H1 (cell line): ENCODE measurements at regions not wholly inside any gene's neighbourhood (a gene's known extent, or its start where the extent isn't known, plus 50 kb on each side); places are given as distances from the start of the nearest gene placed in this dataset.

ENCODE experiments used
- CTCF ChIA-PET: fragments of 300-600 bp; sonication (Branson Sonifier 250); formaldehyde crosslinking; loops from one replicate; lab custom pipeline; 2021; ENCODE audit not compliant: partially characterized antibody; lab: Charles Lee
- POLR2A ChIA-PET: fragments of 300-600 bp; sonication (Branson Sonifier 250); formaldehyde crosslinking; loops from one replicate; lab custom pipeline; 2021; ENCODE audit warnings: inconsistent platforms; ENCODE audit not compliant: partially characterized antibody; lab: Charles Lee
- DNase-seq, 2 experiments: peaks; one replicate each; pipeline versions ENCODE4 v3.0.0 to v3.0.0-alpha.2; 2010 to 2022; ENCODE audit warnings: low spot score in 2 of 2, low read depth in 1 of 2, mixed read lengths in 1 of 2
- FAIRE-seq: peaks from 2 replicates; lab custom pipeline; 2011; peaks lifted over from hg19 to GRCh38; lab: Jason Lieb, UNC
- H2AFZ ChIP-seq: 2 replicates; pipeline ENCODE4 v1.8.1; 2012; ENCODE audit warnings: low read length, inconsistent platforms
- H2AK5ac ChIP-seq: 2 replicates; pipeline ENCODE4 v1.6.1; 2013; ENCODE audit warnings: low read depth, low read length
- H2BK120ac ChIP-seq: replicated peaks from 2 replicates; pipeline ENCODE3; 2013; ENCODE audit warnings: low read depth, low read length, inconsistent platforms
- H2BK12ac ChIP-seq: 2 replicates; pipeline ENCODE4 v1.6.1; 2013; ENCODE audit warnings: low read depth, low read length
- H2BK15ac ChIP-seq: 2 replicates; pipeline ENCODE4 v1.6.1; 2013; ENCODE audit warnings: low read length
- H2BK20ac ChIP-seq: 2 replicates; pipeline ENCODE4 v1.6.1; 2013; ENCODE audit warnings: low read length
- H2BK5ac ChIP-seq: 2 replicates; pipeline ENCODE4 v1.6.1; 2013; ENCODE audit warnings: low read depth, low read length
- H3K14ac ChIP-seq: 2 replicates; pipeline ENCODE4 v1.6.1; 2013; ENCODE audit warnings: inconsistent platforms; ENCODE audit not compliant: insufficient read length
- H3K18ac ChIP-seq: 2 replicates; pipeline ENCODE4 v1.6.1; 2013; ENCODE audit warnings: low read length; ENCODE audit errors: extremely low read depth
- H3K23ac ChIP-seq: 2 replicates; pipeline ENCODE4 v1.6.1; 2013; ENCODE audit warnings: inconsistent platforms; ENCODE audit not compliant: insufficient read length
- H3K23me2 ChIP-seq: 2 replicates; pipeline ENCODE4 v1.6.1; 2013; ENCODE audit warnings: low read depth, low read length
- H3K27ac ChIP-seq: 2 replicates; pipeline ENCODE4 v1.6.1; 2011; ENCODE audit warnings: low read depth, low read length, inconsistent platforms
- H3K27me3 ChIP-seq, 4 experiments: replicated peaks in 1 of 4; 1 replicate in 1 of 4; 2 replicates in 3 of 4; pipeline versions ENCODE4 v1.6.1 to v1.8.1; 2011 to 2013; ENCODE audit warnings: low read length in 3 of 4, mild to moderate bottlenecking in 3 of 4, inconsistent platforms in 2 of 4, mixed read lengths in 2 of 4, moderate library complexity in 1 of 4; ENCODE audit not compliant: control insufficient read depth in 3 of 4, insufficient read depth in 3 of 4; ENCODE audit errors: extremely low read depth in 1 of 4
- H3K36me3 ChIP-seq, 4 experiments: 2 replicates each; pipeline versions ENCODE4 v1.6.1 to v1.8.1; 2011 to 2013; ENCODE audit warnings: mild to moderate bottlenecking in 4 of 4, low read length in 3 of 4, moderate library complexity in 2 of 4, control low read depth in 1 of 4, inconsistent platforms in 1 of 4; ENCODE audit not compliant: insufficient read depth in 4 of 4, control insufficient read depth in 2 of 4
- H3K4ac ChIP-seq: replicated peaks from 2 replicates; pipeline ENCODE3; 2013; ENCODE audit warnings: low read length, low read depth, mixed read lengths, inconsistent platforms; ENCODE audit not compliant: insufficient read length
- H3K4me1 ChIP-seq, 4 experiments: replicated peaks in 1 of 4; 1 replicate in 1 of 4; 2 replicates in 3 of 4; pipeline versions ENCODE4 v1.6.1 to v1.8.1; 2011 to 2013; ENCODE audit warnings: low read length in 3 of 4, inconsistent platforms in 2 of 4, mixed read lengths in 1 of 4; ENCODE audit not compliant: insufficient read depth in 4 of 4, control insufficient read depth in 3 of 4
- H3K4me2 ChIP-seq, 2 experiments: 2 replicates each; pipeline versions ENCODE4 v1.6.1 to v1.8.1; 2011 to 2013; ENCODE audit warnings: low read depth in 2 of 2, low read length in 2 of 2, control low read depth in 1 of 2, inconsistent platforms in 1 of 2, mild to moderate bottlenecking in 1 of 2; ENCODE audit not compliant: insufficient read depth in 1 of 2
- H3K4me3 ChIP-seq, 4 experiments: fragments of 200-600, 300-600 bp in 1 of 4; sonication (generic), shearing (Covaris generic), sonication (Bioruptor Twin) in 1 of 4; 2 replicates each; pipeline versions ENCODE4 v1.5.1 to v1.8.1; 2011 to 2016; ENCODE audit warnings: low read length in 4 of 4, low read depth in 3 of 4, control low read depth in 2 of 4, inconsistent platforms in 2 of 4, mild to moderate bottlenecking in 2 of 4, mixed read lengths in 1 of 4, moderate library complexity in 1 of 4; ENCODE audit not compliant: insufficient read depth in 2 of 4; ENCODE audit errors: extremely low read depth in 1 of 4
- H3K56ac ChIP-seq: replicated peaks from 2 replicates; pipeline ENCODE3; 2013; ENCODE audit warnings: low read depth, mild to moderate bottlenecking, mixed read lengths, low read length, inconsistent platforms; ENCODE audit not compliant: insufficient read length
- H3K79me1 ChIP-seq: 2 replicates; pipeline ENCODE4 v1.6.1; 2013; ENCODE audit warnings: low read depth, low read length, control low read depth
- H3K79me2 ChIP-seq, 2 experiments: 2 replicates each; pipeline versions ENCODE4 v1.6.1 to v1.8.1; 2012 to 2013; ENCODE audit warnings: low read length in 2 of 2, mild to moderate bottlenecking in 2 of 2, inconsistent platforms in 1 of 2; ENCODE audit not compliant: insufficient read depth in 2 of 2, control insufficient read depth in 1 of 2
- H3K9ac ChIP-seq, 4 experiments: replicated peaks in 1 of 4; 1 replicate in 1 of 4; 2 replicates in 3 of 4; pipeline versions ENCODE4 v1.6.1 to v1.8.1; 2011 to 2013; ENCODE audit warnings: low read depth in 3 of 4, low read length in 3 of 4, control low read depth in 2 of 4, mild to moderate bottlenecking in 2 of 4, moderate library complexity in 2 of 4, inconsistent platforms in 1 of 4; ENCODE audit errors: extremely low read depth in 1 of 4
- H3K9me3 ChIP-seq, 2 experiments: 2 replicates each; pipeline versions ENCODE4 v1.6.1 to v1.8.1; 2012 to 2013; ENCODE audit warnings: mild to moderate bottlenecking in 2 of 2, moderate library complexity in 2 of 2, control low read depth in 1 of 2, inconsistent platforms in 1 of 2, low read depth in 1 of 2, low read length in 1 of 2, mixed read lengths in 1 of 2; ENCODE audit not compliant: insufficient read depth in 2 of 2
- H4K20me1 ChIP-seq, 2 experiments: replicated peaks in 1 of 2; 2 replicates each; pipeline versions ENCODE3 to v1.8.1; 2011 to 2013; ENCODE audit warnings: inconsistent platforms in 2 of 2, low read length in 2 of 2, mild to moderate bottlenecking in 1 of 2; ENCODE audit not compliant: insufficient read depth in 2 of 2, control insufficient read depth in 1 of 2
- H4K5ac ChIP-seq: 2 replicates; pipeline ENCODE4 v1.6.1; 2013; ENCODE audit warnings: low read length, low read depth, mixed read lengths, inconsistent platforms; ENCODE audit not compliant: insufficient read length
- H4K8ac ChIP-seq: 2 replicates; pipeline ENCODE4 v1.8.0; 2013; ENCODE audit warnings: mild to moderate bottlenecking, moderate library complexity, low read length, inconsistent platforms; ENCODE audit not compliant: insufficient read depth; ENCODE audit errors: extremely low read depth
- H4K91ac ChIP-seq: replicated peaks from 2 replicates; pipeline ENCODE3; 2013; ENCODE audit warnings: low read length, mixed read lengths, inconsistent platforms; ENCODE audit not compliant: insufficient read length
- CBX8 ChIP-seq: fragments of 300-800, 300-1000 bp; sonication (generic); IDR thresholded peaks from 2 replicates; pipeline ENCODE4 v1.7.1; 2016; ENCODE audit warnings: low read depth, low read length, borderline replicate concordance
- CEBPB ChIP-seq: IDR thresholded peaks from 2 replicates; pipeline ENCODE4 v1.6.1; 2012; ENCODE audit warnings: low read depth, low read length
- EZH2 ChIP-seq: fragments of 200-600 bp; sonication (generic); IDR thresholded peaks from 2 replicates; pipeline ENCODE4 v1.7.1; 2012; ENCODE audit warnings: low read depth, mild to moderate bottlenecking, moderate library complexity, low read length, inconsistent platforms; ENCODE audit not compliant: severe bottlenecking
- FOSL1 ChIP-seq: IDR thresholded peaks from 2 replicates; pipeline ENCODE4 v1.6.1; 2011; ENCODE audit warnings: mild to moderate bottlenecking, low read depth, low read length, moderate library complexity; ENCODE audit not compliant: insufficient read depth
- HDAC2 ChIP-seq, 2 experiments: fragments of 300-600 bp in 1 of 2; sonication (generic) in 1 of 2; IDR thresholded peaks; 2 replicates each; pipeline ENCODE4 v1.6.1; 2011 to 2012; ENCODE audit warnings: low read depth in 2 of 2, low read length in 2 of 2, mild to moderate bottlenecking in 2 of 2, moderate library complexity in 2 of 2, borderline replicate concordance in 1 of 2, inconsistent platforms in 1 of 2
- HDAC6 ChIP-seq: IDR thresholded peaks from one replicate; pipeline ENCODE4 v1.7.1; 2012; ENCODE audit warnings: low read depth, mild to moderate bottlenecking, inconsistent platforms, low read length, moderate library complexity
- POLR2A ChIP-seq, 2 experiments: IDR thresholded peaks; 1 replicate in 1 of 2; 2 replicates in 1 of 2; pipeline ENCODE4 v1.6.1; 2011; ENCODE audit warnings: low read depth in 2 of 2, low read length in 2 of 2, mild to moderate bottlenecking in 2 of 2; ENCODE audit errors: control extremely low read depth in 1 of 2
- POU5F1 ChIP-seq: IDR thresholded peaks from 2 replicates; pipeline ENCODE4 v1.6.1; 2011; ENCODE audit warnings: low read depth, mild to moderate bottlenecking, low read length, moderate library complexity
- SIN3A ChIP-seq, 2 experiments: IDR thresholded peaks in 1 of 2; conservative IDR thresholded peaks in 1 of 2; 2 replicates each; pipeline ENCODE4 v1.6.1; 2011 to 2012; ENCODE audit warnings: low read length in 2 of 2, improper control_type of control experiment in 1 of 2, low read depth in 1 of 2, mild to moderate bottlenecking in 1 of 2
- SIRT6 ChIP-seq: IDR thresholded peaks from one replicate; pipeline ENCODE4 v1.7.1; 2012; ENCODE audit warnings: low read length, inconsistent platforms
- WGBS, 2 experiments: shearing (Covaris generic) in 1 of 2; methylation state at CpG; one replicate each; pipeline versions ENCODE4 v1.1.6 to v1.1.7; 2013 to 2015; ENCODE audit warnings: low lambda C conversion rate in 2 of 2, mixed read lengths in 2 of 2, inconsistent platforms in 1 of 2, low coverage in 1 of 2, missing lambda C conversion rate in 1 of 2; ENCODE audit not compliant: insufficient replicate concordance in 2 of 2, insufficient coverage in 1 of 2, insufficient read length in 1 of 2; ENCODE audit errors: extremely low coverage in 1 of 2, missing lambda C conversion rate in 1 of 2; 5-methylcytosine and 5-hydroxymethylcytosine counted together
- TF ChIP-seq, protein P1 (sequence below): IDR thresholded peaks from 2 replicates; pipeline ENCODE4 v1.6.1; 2012; ENCODE audit warnings: low read length, inconsistent platforms

DNA sequence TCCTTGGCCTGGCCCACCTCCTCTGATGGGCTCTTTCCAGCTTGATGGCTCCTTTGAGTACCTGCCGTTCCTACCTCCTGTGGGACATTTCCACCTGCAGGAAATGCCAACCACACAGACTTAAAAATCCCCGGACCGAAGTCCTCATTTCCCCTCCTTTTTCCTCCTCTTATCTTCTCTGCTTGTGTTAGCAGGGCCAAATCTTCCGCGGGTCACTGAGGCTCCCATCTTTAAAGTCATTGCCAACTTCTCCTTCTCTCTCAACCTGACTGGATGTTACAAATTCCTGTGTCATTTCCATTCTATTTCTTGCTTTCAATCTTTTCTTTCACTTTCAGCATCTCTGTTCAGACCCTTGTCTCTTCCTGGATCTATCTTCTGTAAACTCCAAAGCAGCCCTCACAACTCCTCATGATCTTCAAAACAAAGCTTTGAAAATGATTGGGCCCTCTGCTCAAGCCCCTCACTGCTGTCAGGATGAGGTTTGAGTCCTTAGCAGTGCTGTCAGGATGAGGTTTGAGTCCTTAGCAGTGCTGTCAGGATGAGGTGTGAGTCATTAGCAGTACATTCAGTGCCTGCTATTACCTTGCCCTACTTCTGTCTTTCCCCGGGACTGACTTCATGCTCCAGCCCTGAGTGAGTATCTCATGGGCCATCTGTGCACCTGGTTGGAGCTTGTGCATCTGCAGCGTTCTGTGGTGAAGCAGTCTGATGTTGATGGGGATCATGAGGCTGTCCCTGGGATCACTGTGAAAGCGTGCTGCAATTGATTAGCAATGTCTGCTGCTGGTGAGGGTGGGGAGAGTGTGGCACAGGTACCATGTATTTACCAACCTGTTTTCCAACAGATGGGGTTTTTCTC lies 100.1 kb downstream of the IRF8 start:
- Histone ChIP-seq H2BK15ac (no peak overlapping the region), H2AFZ (no peak overlapping the region), H4K20me1 (no peaks in the 10 kb centered on the region), H3K4me2 (no peak overlapping the region), H3K23ac (no peak overlapping the region), H3K56ac (no peak overlapping the region), H2BK12ac (no peak overlapping the region), H2BK5ac (no peak overlapping the region), H2BK20ac (no peak overlapping the region), H2BK120ac (no peak overlapping the region), H4K91ac (no peak overlapping the region), H3K36me3 (no peaks in the 10 kb centered on the region), H3K14ac (no peak overlapping the region), H3K9me3 (no peaks in the 10 kb centered on the region), H4K8ac (no peak overlapping the region), H3K23me2 (no peaks in the 10 kb centered on the region), H3K27ac (no peak overlapping the region), H2AK5ac (no peak overlapping the region), H3K9ac (no peak overlapping the region), H3K79me2 (no peaks in the 10 kb centered on the region), H3K79me1 (no peaks in the 10 kb centered on the region), H4K5ac (no peak overlapping the region), H3K4ac (no peak overlapping the region), H3K18ac (no peak overlapping the region), H3K4me1 (no peaks in the 10 kb centered on the region), H3K27me3 (no peaks in the 10 kb centered on the region), H3K4me3 (no peak overlapping the region)
- DNase-seq (no peak), FAIRE-seq (no peak)
- POLR2A ChIA-PET = interaction anchor here (0.9 kb wide), 1 partner anchor 180 kb away, joined by 3 read pairs; no protein-coding TSS in a partner anchor
- CTCF ChIA-PET = interaction anchor here (0.7 to 2.9 kb wide), 10 partner anchors 10 to 180 kb away, joined by 3 to 14 read pairs (median 6); no protein-coding TSS in a partner anchor
- WGBS, 2 experiments = 84% methylated on average over 8 of the region's 8 CpGs; no CpG with 5 or more reads in 1 of the 2 experiments
- TF ChIP-seq, protein P1, sequence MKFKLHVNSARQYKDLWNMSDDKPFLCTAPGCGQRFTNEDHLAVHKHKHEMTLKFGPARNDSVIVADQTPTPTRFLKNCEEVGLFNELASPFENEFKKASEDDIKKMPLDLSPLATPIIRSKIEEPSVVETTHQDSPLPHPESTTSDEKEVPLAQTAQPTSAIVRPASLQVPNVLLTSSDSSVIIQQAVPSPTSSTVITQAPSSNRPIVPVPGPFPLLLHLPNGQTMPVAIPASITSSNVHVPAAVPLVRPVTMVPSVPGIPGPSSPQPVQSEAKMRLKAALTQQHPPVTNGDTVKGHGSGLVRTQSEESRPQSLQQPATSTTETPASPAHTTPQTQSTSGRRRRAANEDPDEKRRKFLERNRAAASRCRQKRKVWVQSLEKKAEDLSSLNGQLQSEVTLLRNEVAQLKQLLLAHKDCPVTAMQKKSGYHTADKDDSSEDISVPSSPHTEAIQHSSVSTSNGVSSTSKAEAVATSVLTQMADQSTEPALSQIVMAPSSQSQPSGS = no peak
- TF ChIP-seq CEBPB (no peak), CBX8 (no peak), SIRT6 (no peak), EZH2 (no peak), FOSL1 (no peak), POLR2A (IDR thresholded peaks at IDR 0.05; ENCODE audit: control extremely low read depth in 1 of 2, low read depth in 2 of 2, low read length in 2 of 2) (no peak), SIN3A (conservative IDR thresholded peaks at IDR 0.05 in 1 of 2, IDR thresholded peaks at IDR 0.05 in 1 of 2; ENCODE audit: low read depth in 1 of 2, low read length in 2 of 2) (no peak), POU5F1 (no peak), HDAC2 (IDR thresholded peaks at IDR 0.05; ENCODE audit: borderline replicate concordance in 1 of 2, low read depth in 2 of 2, low read length in 2 of 2) (no peak), HDAC6 (no peak)
